HepG2 (cell line): ENCODE measurements at regions not wholly inside any gene's neighbourhood (a gene's known extent, or its start where the extent isn't known, plus 50 kb on each side); places are given as distances from the start of the nearest gene placed in this dataset.
A peak's percentile ranks its signal among the peaks of the same experiment; 100 is the strongest.

Source experiments
- ATF3 ChIP-seq: sonication (generic); formaldehyde crosslinking; IDR thresholded peaks from 2 replicates; pipeline ENCODE4 v1.4.0; 2020; ENCODE audit warnings: missing genetic modification reagents
- ATF6 ChIP-seq: sonication (generic); formaldehyde crosslinking; conservative IDR thresholded peaks from 2 replicates; pipeline ENCODE4 v1.4.0; 2020; ENCODE audit warnings: missing genetic modification reagents
- BRCA1 ChIP-seq: sonication (generic); formaldehyde crosslinking; IDR thresholded peaks from 2 replicates; pipeline ENCODE4 v1.4.0; 2020; ENCODE audit warnings: missing genetic modification reagents
- CCDC6 ChIP-seq: sonication (generic); formaldehyde crosslinking; IDR thresholded peaks from 2 replicates; pipeline ENCODE4 v1.8.1; 2022; ENCODE audit warnings: mild to moderate bottlenecking, missing genetic modification reagents, moderate library complexity
- FOXO1 ChIP-seq: sonication (generic); formaldehyde crosslinking; IDR thresholded peaks from 2 replicates; pipeline ENCODE4 v1.4.0; 2020; ENCODE audit warnings: missing genetic modification reagents
- GTF3A ChIP-seq: sonication (generic); formaldehyde crosslinking; conservative IDR thresholded peaks from 2 replicates; pipeline ENCODE4 v1.4.0; 2020; ENCODE audit warnings: mild to moderate bottlenecking, missing genetic modification reagents
- KLF15 ChIP-seq: sonication (generic); formaldehyde crosslinking; IDR thresholded peaks from 2 replicates; pipeline ENCODE4 v1.8.1; 2023; ENCODE audit warnings: borderline replicate concordance, mild to moderate bottlenecking, inconsistent platforms, missing genetic modification reagents, mixed read lengths
- PHF20 ChIP-seq: sonication (generic); formaldehyde crosslinking; IDR thresholded peaks from 2 replicates; pipeline ENCODE4 v1.5.0; 2020; ENCODE audit warnings: mild to moderate bottlenecking, missing genetic modification reagents
- POGZ ChIP-seq: sonication (generic); formaldehyde crosslinking; IDR thresholded peaks from 2 replicates; pipeline ENCODE4 v1.4.0; 2020; ENCODE audit warnings: mild to moderate bottlenecking, missing genetic modification reagents
- RNF2 ChIP-seq: fragments of 450-650 bp; conservative IDR thresholded peaks from 2 replicates; pipeline ENCODE4 v1.6.1; 2016; ENCODE audit warnings: low read depth
- SIX4 ChIP-seq: sonication (generic); formaldehyde crosslinking; IDR thresholded peaks from 2 replicates; pipeline ENCODE4 v1.4.0; 2020; ENCODE audit warnings: missing genetic modification reagents
- WIZ ChIP-seq: sonication (generic); formaldehyde crosslinking; IDR thresholded peaks from 2 replicates; pipeline ENCODE4 v1.5.1; 2020; ENCODE audit warnings: mild to moderate bottlenecking, missing genetic modification reagents
- ZBTB43 ChIP-seq: sonication (generic); formaldehyde crosslinking; conservative IDR thresholded peaks from 2 replicates; pipeline ENCODE4 v1.4.0; 2020; ENCODE audit warnings: missing genetic modification reagents
- ZFP1 ChIP-seq: IDR thresholded peaks from 2 replicates; pipeline ENCODE4 v1.6.1; 2016
- ZFP82 ChIP-seq: sonication (generic); formaldehyde crosslinking; IDR thresholded peaks from 2 replicates; pipeline ENCODE4 v1.5.1; 2020; ENCODE audit warnings: mild to moderate bottlenecking, missing genetic modification reagents, borderline replicate concordance
- ZFP90 ChIP-seq: sonication (generic); formaldehyde crosslinking; IDR thresholded peaks from 2 replicates; pipeline ENCODE4 v1.8.0; 2022; ENCODE audit warnings: missing genetic modification reagents, mild to moderate bottlenecking, inconsistent platforms, borderline replicate concordance
- ZNF251 ChIP-seq: sonication (generic); formaldehyde crosslinking; IDR thresholded peaks from 2 replicates; pipeline ENCODE4 v1.9.0; 2021; ENCODE audit warnings: mild to moderate bottlenecking, missing genetic modification reagents
- ZNF501 ChIP-seq: sonication (generic); formaldehyde crosslinking; IDR thresholded peaks from 2 replicates; pipeline ENCODE4 v1.5.1; 2020; ENCODE audit warnings: mild to moderate bottlenecking, moderate library complexity, missing genetic modification reagents
- ZNF530 ChIP-seq: sonication (generic); formaldehyde crosslinking; IDR thresholded peaks from 2 replicates; pipeline ENCODE4 v1.5.0; 2020; ENCODE audit warnings: low read depth, mild to moderate bottlenecking, missing genetic modification reagents
- ZNF546 ChIP-seq: sonication (generic); formaldehyde crosslinking; conservative IDR thresholded peaks from 2 replicates; pipeline ENCODE4 v1.8.1; 2023; ENCODE audit warnings: mild to moderate bottlenecking, missing genetic modification reagents
- ZNF619 ChIP-seq: sonication (generic); formaldehyde crosslinking; IDR thresholded peaks from 2 replicates; pipeline ENCODE4 v1.4.0; 2020; ENCODE audit warnings: mild to moderate bottlenecking, missing genetic modification reagents
- ZNF644 ChIP-seq: IDR thresholded peaks from 2 replicates; pipeline ENCODE4 v1.6.1; 2016; ENCODE audit warnings: low read depth
- ZNF709 ChIP-seq: sonication (generic); formaldehyde crosslinking; IDR thresholded peaks from 2 replicates; pipeline ENCODE4 v1.5.0; 2020; ENCODE audit warnings: mild to moderate bottlenecking, missing genetic modification reagents
- ZNF781 ChIP-seq: sonication (generic); formaldehyde crosslinking; IDR thresholded peaks from 2 replicates; pipeline ENCODE4 v1.5.1; 2020; ENCODE audit warnings: borderline replicate concordance, mild to moderate bottlenecking, missing genetic modification reagents; ENCODE audit errors: not compliant biosample characterization
- ZNF839 ChIP-seq: sonication (generic); formaldehyde crosslinking; IDR thresholded peaks from 2 replicates; pipeline ENCODE4 v1.4.0; 2020; ENCODE audit warnings: missing genetic modification reagents, mild to moderate bottlenecking, borderline replicate concordance
- TF ChIP-seq, protein P1 (sequence below): IDR thresholded peaks from 2 replicates; pipeline ENCODE4 v1.4.0; 2020; ENCODE audit warnings: mild to moderate bottlenecking, missing genetic modification reagents

DNA sequence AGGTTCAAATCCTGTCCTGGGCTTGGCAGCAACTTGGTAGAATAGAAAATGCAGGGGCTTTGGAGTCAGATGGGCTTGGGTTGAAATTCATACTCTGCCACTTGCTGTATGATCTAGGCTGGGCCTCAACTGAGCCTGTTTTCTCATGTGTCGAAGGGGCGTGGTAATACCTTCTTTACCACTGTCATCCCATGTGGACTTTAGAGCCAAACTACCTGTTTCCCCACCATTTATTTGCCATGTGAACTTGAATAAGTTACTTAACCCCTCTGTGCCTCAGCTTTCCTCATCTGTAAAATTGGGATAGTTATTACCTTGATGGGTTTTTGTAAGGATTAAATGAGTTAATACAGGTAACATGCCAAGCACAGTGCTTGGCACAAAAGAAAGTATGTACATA, 106.0 kb downstream of the COPRS start (continued):
- TF ChIP-seq ATF6 (no peak), ZNF501 (no peak), ATF3 (CRISPR knock-in tag) (no peak), ZNF546 (no peak), ZNF644 (CRISPR knock-in tag) (no peak), ZNF781 (no peak), ZFP82 (no peak), ZNF709 (no peak), KLF15 (CRISPR knock-in tag) (no peak), ZFP90 (CRISPR knock-in tag) (no peak), SIX4 (CRISPR knock-in tag) (no peak), ZNF839 (no peak), ZNF251 (CRISPR knock-in tag) (no peak), GTF3A (CRISPR knock-in tag) (no peak), ZFP1 (no peak), ZNF530 (CRISPR knock-in tag) (no peak), RNF2 (no peak), FOXO1 (CRISPR knock-in tag) (no peak), POGZ (no peak), BRCA1 (CRISPR knock-in tag) (no peak), WIZ (no peak), ZBTB43 (CRISPR knock-in tag) (no peak), ZNF619 (CRISPR knock-in tag) (no peak), CCDC6 (no peak), PHF20 (CRISPR knock-in tag) (no peak)
- TF ChIP-seq, protein P1, sequence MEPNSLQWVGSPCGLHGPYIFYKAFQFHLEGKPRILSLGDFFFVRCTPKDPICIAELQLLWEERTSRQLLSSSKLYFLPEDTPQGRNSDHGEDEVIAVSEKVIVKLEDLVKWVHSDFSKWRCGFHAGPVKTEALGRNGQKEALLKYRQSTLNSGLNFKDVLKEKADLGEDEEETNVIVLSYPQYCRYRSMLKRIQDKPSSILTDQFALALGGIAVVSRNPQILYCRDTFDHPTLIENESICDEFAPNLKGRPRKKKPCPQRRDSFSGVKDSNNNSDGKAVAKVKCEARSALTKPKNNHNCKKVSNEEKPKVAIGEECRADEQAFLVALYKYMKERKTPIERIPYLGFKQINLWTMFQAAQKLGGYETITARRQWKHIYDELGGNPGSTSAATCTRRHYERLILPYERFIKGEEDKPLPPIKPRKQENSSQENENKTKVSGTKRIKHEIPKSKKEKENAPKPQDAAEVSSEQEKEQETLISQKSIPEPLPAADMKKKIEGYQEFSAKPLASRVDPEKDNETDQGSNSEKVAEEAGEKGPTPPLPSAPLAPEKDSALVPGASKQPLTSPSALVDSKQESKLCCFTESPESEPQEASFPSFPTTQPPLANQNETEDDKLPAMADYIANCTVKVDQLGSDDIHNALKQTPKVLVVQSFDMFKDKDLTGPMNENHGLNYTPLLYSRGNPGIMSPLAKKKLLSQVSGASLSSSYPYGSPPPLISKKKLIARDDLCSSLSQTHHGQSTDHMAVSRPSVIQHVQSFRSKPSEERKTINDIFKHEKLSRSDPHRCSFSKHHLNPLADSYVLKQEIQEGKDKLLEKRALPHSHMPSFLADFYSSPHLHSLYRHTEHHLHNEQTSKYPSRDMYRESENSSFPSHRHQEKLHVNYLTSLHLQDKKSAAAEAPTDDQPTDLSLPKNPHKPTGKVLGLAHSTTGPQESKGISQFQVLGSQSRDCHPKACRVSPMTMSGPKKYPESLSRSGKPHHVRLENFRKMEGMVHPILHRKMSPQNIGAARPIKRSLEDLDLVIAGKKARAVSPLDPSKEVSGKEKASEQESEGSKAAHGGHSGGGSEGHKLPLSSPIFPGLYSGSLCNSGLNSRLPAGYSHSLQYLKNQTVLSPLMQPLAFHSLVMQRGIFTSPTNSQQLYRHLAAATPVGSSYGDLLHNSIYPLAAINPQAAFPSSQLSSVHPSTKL (CRISPR knock-in tag), result peak; percentile 38; the same call in 1 of the 2 replicates
